ENCODE measurements at regions not wholly inside any gene's neighbourhood (a gene's known extent, or its start where the extent isn't known, plus 50 kb on each side); places are given as distances from the start of the nearest gene placed in this dataset.
A peak's percentile ranks its signal among the peaks of the same experiment; 100 is the strongest.

GRCh38 chr14:65794674-65795279, 382.2 kb downstream of the FUT8 start:
- DNase-seq (ENCODE audit: low spot score), result no peak

GRCh38 chr14:65798216-65798615, 385.7 kb downstream of the FUT8 start:
- DNase-seq (ENCODE audit: low spot score), result no peak

GRCh38 chr14:65800694-65801093, 388.2 kb downstream of the FUT8 start:
- no peak for DNase-seq (ENCODE audit: low spot score)

- DNase-seq (ENCODE audit: low spot score), result no peak
Observed at GRCh38 chr14:65802196-65802595, 389.7 kb downstream of the FUT8 start.

GRCh38 chr14:65803885-65804284, 391.4 kb downstream of the FUT8 start:
- no peak for DNase-seq (ENCODE audit: low spot score)

DNA sequence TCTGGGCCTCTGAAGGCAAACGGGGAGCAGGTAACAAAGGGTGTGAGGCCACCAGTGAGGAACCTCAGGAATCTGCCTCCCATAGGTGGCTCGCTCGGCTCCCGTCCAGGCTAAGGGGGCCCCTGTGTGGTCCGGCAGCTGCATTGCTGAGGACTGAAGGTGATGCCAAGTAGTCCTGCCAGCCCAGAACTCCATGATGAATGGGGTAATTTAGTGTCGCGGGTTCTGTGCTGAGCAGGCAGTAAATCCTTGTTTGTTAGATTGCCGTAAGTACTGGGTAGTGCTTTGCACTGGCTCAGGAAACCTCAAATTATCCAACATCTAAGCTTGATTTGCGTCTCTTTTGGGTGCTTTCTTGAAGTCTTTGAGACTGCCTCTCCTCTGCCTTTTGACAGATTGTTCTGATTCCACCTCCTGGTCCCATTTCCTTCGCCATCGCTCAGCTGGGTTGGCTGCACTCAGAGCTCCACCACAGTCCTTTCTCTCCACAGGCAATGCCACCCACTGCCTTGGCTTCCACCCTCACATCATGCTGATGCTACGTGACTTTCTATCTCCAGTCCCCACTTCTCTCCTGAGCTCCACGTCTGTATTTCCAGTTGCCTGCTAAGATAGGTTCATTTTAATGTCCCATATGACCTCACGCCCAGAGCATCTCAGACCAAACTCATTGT, 392.0 kb downstream of the FUT8 start:
- DNase-seq (ENCODE audit: low spot score), result no peak

- DNase-seq (ENCODE audit: low spot score), result no peak
Observed at GRCh38 chr14:65805113-65805473, 392.6 kb downstream of the FUT8 start.

DNA sequence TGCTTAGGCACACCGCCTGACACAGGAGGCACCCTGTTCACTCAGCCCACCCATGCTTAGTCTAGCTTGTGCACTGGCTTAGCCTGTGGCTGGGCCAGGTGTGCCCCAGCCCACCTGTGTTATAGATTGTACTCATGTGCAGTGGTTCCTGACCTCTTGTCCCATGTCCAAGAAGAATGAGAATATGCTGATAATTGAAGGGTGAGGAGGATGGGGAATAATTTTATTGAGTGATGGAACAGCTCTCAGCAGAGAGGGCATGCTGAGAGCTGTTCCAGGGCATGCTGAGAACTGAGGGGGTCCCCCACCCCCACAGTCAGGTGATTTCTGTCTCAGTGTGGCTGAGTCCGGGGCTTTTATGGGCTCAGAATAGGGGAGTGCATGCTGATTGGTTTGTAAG, 395.9 kb downstream of the FUT8 start:
- no peak for DNase-seq (ENCODE audit: low spot score)

DNA sequence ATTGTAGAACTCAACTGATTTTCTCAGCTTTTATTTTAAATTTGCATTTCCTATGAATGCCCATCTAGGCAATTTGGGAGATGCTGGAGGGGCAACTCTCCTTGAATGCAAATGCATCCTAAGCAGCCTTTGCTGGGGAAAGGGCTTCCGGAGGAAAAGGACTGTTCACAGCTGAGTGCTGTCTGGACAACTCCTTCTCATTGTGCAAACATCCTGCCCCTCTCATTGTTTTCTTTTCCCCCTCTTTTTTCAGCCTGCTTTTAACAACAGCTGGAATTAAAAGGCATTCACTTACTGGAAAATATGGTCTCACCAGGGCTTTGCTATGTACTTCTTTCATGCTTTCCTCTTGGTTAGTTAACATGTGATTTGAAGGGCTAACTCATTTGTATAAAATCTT, 397.8 kb downstream of the FUT8 start:
- DNase-seq (ENCODE audit: low spot score), result no peak

DNA sequence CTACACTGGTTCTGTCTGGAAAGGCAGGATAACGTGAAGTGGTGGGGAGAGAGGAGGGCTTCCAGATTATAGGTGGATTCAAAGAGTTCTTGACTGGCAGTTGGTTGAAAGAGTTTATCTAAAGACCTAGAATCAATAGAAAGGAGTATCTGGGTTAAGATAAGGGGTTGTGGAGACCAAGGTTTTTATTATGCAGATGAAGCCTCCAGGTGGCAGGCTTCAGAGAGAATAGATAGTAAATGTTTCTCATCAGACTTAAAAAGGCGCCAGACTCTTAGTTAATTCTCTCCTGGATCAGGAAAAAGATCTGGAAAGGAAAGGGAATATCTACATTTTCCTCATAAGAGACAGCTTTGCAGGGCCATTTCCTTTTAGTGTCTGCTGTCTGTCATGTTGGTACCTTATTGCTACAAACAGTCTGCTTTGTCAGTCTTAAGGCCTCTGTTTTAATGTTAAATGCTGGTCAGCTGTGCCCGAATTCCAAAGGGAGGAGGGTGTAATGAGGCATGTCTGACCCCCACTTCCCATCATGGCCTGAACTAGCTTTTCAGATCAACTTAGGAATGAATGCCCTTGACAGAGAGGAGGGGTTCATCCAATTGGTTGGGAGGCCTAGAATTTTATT, 401.3 kb downstream of the FUT8 start:
- DNase-seq (ENCODE audit: low spot score), result no peak

DNA sequence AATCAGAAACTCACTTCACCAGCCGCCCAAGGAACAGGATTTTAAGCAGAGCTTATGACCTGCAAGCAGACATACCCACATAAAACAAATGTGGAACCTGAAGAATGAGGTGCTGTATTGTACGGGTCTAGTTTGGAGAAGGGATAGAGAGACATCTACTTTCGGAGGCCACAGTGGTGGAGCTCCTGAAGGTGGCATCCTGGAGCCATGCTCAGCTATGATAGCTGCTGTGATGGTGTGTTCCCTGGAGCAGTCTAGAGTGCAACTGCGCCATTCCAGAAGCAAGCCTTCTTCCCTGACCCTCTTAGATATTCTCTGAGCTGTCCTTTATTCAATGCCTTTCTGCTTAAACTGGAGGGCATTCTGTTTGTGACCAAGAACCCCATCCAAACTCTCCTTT, 402.6 kb downstream of the FUT8 start:
- no peak for DNase-seq (ENCODE audit: low spot score)

DNA sequence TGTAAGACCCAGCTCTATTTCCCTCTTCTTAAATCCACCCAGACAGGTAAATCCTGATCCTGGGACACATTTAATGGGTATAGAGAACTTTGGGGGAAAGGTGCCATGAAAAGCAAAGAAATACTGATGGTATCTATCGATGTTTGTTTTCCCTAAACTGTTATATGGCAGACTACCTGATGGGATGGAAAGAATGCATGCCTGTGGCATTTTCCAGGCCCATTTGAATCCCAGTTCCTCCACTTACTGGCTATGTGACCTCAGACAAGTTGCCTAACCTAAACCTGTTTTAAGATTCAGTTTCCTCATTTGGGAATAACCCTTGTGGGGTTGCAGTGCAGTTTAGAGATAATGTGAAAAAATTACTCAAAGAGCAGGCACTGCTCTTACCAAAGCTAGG, 404.5 kb downstream of the FUT8 start:
- no peak for DNase-seq (ENCODE audit: low spot score)

GRCh38 chr14:65819569-65819968, 407.0 kb downstream of the FUT8 start:
- DNase-seq (ENCODE audit: low spot score), result no peak

DNA sequence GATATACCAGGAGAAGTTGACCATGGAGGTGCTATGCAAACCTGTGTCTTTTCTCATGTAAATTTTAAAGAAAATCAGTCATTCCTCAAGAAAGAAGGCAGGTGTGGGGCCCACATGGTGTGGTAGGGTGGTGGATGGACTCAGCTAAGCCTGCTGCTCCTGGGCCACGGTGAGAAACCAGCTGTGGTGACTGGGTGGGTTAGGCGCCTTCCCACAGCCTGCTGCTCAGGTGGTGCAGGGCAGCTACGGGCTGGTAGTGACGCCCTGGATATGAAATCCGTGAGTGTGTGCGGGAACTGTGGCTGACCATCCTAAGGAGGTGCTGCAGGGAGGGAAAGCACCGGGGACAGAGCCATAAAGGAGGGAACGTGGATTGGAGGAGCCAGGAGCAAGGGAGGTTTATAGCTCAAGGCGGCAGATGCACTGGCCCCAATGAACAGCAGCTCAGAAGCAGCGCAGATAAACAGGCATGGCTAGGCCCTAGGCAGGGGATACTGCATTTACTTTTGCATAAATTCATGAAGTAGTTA, 408.8 kb downstream of the FUT8 start:
- DNase-seq (ENCODE audit: low spot score), result no peak

- DNase-seq (ENCODE audit: low spot score), result peak; percentile 66
Observed at GRCh38 chr14:65824285-65824977, 411.9 kb downstream of the FUT8 start.

DNA sequence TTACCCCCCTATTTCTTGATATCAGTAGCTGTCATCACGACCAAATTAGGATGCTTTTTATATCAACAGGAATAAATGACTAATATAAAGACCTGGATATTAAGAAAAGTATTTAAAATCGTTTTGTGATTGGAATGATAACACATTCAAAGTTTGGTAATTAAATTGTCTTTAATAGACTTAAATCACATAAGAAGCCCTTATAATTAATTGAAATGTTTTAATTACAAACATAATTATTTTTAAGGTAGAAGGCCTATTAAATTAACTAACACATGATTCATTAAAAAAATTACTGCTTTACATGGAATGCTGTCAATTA, 412.4 kb downstream of the FUT8 start:
- no peak for DNase-seq (ENCODE audit: low spot score)

GRCh38 chr14:65826946-65827345, 414.4 kb downstream of the FUT8 start:
- DNase-seq (ENCODE audit: low spot score), result no peak

DNA sequence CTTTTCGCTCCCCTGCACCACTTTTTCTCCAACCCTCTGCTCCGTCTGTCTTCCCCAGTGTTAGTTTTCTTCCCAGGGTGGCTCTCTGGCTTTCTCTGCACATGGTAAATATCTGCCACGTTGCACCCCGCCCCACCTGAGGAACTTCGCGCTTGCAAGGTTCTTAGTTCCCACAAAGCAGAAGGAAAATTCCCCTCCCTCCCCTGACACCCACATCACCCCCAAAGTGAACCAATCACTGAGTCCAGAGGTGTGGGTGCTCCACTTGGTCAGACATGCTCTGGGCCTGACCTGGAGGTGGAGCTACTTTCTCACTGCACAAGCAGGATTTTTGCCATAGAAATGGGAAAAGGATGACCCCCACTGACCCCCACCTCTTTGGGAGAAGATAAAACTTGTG, 415.0 kb downstream of the FUT8 start:
- no peak for DNase-seq (ENCODE audit: low spot score)

DNA sequence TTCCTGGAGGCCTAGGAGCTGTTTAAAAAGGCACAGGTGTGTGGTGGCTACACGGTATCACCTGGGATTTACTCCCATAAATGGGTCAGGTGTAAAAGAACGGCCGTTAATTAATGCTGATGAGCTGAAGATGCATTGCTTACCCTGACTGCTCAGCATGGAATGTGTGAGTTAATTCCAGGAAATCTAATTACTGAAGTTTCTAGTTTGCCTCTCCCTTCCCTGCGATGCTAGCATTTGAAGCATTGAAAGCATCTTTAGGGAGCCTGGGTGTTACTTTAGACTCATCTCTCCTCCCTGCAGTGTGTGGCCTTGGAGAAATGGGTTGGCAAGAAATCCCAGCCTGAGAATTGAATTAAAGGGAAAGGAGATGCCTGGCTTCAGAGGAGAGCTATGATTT, 415.9 kb downstream of the FUT8 start:
- DNase-seq (ENCODE audit: low spot score), result no peak

DNA sequence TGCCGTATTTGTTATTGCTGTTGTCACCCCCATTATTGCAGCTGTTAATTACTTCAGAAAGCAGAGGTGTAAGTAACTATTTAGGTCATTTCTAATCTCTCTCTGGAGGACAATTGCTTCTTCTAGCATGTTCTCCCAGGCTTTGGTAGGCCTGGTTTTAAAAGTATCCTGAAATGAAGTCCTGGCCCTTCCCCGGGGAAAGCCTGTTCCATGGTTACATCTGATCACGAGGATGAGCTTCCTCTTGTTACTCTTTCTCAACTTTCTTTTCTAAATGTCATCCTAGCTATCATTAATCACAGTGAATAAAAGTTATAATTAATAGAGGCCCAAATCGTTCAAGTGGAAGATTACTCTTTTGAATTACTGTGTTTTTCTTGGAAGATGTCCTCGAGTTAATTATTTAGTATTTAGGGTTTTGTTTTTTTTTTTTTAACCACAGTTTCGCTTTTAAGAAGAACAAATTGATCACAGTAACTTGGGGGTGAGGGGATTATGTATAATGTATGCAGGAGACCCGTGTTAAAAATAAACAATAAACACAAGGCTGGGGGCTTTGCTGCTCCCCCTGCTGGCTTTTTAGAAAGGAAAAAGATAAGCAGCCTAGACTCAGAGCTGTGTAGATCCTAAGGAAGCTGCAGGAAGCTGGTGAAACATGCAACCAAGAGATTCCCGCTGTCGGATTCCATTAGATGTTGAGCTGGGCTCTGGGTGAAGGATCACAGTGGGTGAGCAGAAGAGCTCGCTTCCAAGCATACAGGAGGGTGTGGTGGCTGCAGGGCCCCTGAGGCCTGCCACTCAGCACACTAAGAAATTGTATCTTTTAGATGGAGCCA, 420.1 kb downstream of the FUT8 start:
- no peak for DNase-seq (ENCODE audit: low spot score)

DNA sequence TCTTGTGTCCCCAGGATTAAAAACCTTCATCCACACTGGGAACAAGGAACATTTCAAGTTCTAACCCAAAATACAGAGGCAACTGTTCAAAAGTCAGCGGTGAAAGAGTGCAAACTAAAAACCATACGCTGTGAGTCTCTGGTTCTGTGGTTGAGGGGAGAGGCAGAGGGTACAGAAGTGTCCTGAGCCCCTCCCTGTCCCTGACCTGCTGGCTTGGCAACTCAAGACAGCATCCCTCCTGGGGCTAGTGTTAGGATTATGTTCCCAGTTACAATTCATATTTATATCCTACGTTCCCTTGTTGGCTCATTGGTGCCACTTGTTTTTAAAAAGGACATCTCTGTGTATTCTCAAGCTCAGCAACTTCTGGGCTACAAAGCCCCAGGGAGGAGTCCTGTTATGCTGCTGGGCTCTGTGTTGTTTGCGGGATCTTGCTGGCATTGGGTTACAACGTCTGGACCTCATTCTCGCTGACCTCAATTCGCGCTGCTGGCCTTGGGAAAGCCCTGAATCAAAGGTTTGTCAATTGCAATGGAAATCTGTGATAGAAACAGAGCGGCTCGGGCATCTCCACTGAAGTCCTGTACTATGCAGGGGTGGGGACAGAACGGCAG, 420.8 kb downstream of the FUT8 start:
- no peak for DNase-seq (ENCODE audit: low spot score)

- DNase-seq (ENCODE audit: low spot score), result no peak
Observed at GRCh38 chr14:65834051-65834450, 421.5 kb downstream of the FUT8 start.

All from RKO (cell line).